Psoas muscle (tissue), 7 donors: ENCODE measurements at regions not wholly inside any gene's neighbourhood (a gene's known extent, or its start where the extent isn't known, plus 50 kb on each side); places are given as distances from the start of the nearest gene placed in this dataset.

Experiments
- ATAC-seq, 4 donors: fragments of 200-7000 bp; cut with Tn5 transposase; one replicate each; pipeline ENCODE4 v1.9.1; 2020; ENCODE audit warnings: moderate library complexity in 3 of 4, mild to moderate bottlenecking in 2 of 4
- DNase-seq, 2 donors: peaks; one replicate each; pipeline ENCODE4 v3.0.0-alpha.2; 2020
- H3K27ac ChIP-seq: fragments of 200-600 bp; one replicate; pipeline ENCODE4 v1.8.0; 2022
- H3K27me3 ChIP-seq, 3 donors: fragments of 200-600 bp in 1 of 3; one replicate each; pipeline versions ENCODE4 v1.6.1 to v1.8.0; 2013 to 2022; ENCODE audit warnings: low read length in 2 of 3, mild to moderate bottlenecking in 2 of 3, moderate library complexity in 1 of 3; ENCODE audit not compliant: insufficient read depth in 3 of 3
- H3K36me3 ChIP-seq, 2 donors: fragments of 200-600 bp in 1 of 2; one replicate each; pipeline versions ENCODE4 v1.6.1 to v1.8.0; 2013 to 2022; ENCODE audit warnings: low read depth in 1 of 2, mild to moderate bottlenecking in 1 of 2, moderate library complexity in 1 of 2; ENCODE audit not compliant: insufficient read depth in 1 of 2
- H3K4me1 ChIP-seq: fragments of 200-600 bp; one replicate; pipeline ENCODE4 v1.8.0; 2022
- H3K4me3 ChIP-seq: fragments of 200-600 bp; one replicate; pipeline ENCODE4 v1.8.0; 2022; ENCODE audit warnings: mild to moderate bottlenecking
- H3K9me3 ChIP-seq: fragments of 200-600 bp; one replicate; pipeline ENCODE4 v1.8.0; 2022
- CTCF ChIP-seq: fragments of 200-600 bp; IDR thresholded peaks from one replicate; pipeline ENCODE4 v1.8.0; 2022; ENCODE audit warnings: antibody characterized with exemption
- WGBS, 3 donors: extraction: QIAGEN DNeasy Blood & Tissue Kit; methylation state at CpG; one replicate each; pipeline versions ENCODE4 v1.1.6 to v1.1.7; 2013; 5-methylcytosine and 5-hydroxymethylcytosine counted together
- intact Hi-C, 2 donors: fragments of 100-400 bp; cut with DNase I; formaldehyde crosslinking; loops; one replicate each; pipeline versions ENCODE4 v1.11.0 to v1.14.2; 2022
- donor health status: healthy with polysubstance abuse.
- donor health status: DM: no; HTN: no; CAD: no; lungs with moderate emphysema.
- donor health status: Bipolar disorder and iron deficiency.
- donor health status: healthy.
- donor health status: DM: yes; HTN: yes; CAD: no.
- donor health status: DM: no; HTN: no; CAD: no.
- donor health status: DM: yes; HTN: yes; CAD: no.

DNA sequence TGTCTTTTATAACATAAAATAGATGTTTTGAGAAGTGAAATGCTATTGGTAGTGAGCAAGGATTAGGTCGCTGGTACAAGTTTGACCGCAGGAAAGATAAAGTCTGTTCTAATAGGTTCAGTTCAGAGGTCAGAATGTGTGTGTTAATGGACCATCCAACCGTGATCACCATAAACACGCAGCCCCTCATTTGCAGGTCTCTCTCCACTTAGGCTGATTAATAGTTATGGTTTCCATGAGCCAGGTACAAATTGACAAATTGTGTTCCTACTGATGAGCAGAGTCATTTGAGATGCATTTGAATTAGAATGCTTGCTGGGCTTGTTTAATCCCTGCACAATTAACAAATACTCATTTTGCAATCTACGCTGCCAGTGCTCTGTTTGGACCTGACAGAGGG lies 318.1 kb upstream of the GOT2 start:
- intact Hi-C loops = no loop called here
- no peaks in the 10 kb centered on the region for H3K36me3 ChIP-seq
- WGBS, 3 donors = 78 to 82% (median 82%) methylated on average over 5 of the region's 5 CpGs
- H3K9me3 ChIP-seq = no peaks in the 10 kb centered on the region
- no peak overlapping the region for H3K4me3 ChIP-seq
- ATAC-seq = no peak
- no peaks in the 10 kb centered on the region for H3K4me1 ChIP-seq
- no peak for TF ChIP-seq CTCF
- H3K27ac ChIP-seq = no peak overlapping the region
- no peaks in the 10 kb centered on the region for H3K27me3 ChIP-seq
- no peak for DNase-seq

DNA sequence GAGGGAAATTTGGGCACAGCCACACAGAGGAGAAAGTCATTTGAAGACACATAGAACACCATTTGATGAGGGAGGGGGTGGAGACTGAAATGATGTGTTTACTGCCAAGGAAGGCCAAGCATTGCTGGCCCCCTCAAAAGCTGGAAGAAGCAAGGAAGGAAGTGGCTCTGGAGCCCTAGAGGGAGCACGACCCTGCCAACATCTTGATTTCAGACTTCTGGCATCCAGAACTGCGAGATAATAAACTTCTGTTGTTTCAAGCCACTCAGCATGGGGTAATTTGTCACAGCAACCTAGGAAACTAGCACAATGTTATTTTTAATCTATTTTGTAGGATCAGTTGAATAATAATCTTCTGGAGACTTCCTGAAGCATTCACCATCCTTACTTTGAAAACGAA lies 314.8 kb upstream of the GOT2 start:
- DNase-seq (no peak), ATAC-seq (no peak)
- Histone ChIP-seq H3K36me3 (no peaks in the 10 kb centered on the region), H3K4me1 (no peaks in the 10 kb centered on the region), H3K9me3 (no peaks in the 10 kb centered on the region), H3K4me3 (no peak overlapping the region), H3K27ac (no peak overlapping the region), H3K27me3 (no peaks in the 10 kb centered on the region)
- TF ChIP-seq CTCF = no peak
- intact Hi-C loops = no loop called here
- WGBS, 3 donors = 13 to 15% (median 13%) methylated on average over 3 of the region's 3 CpGs

- 55 to 58% (median 56%) methylated on average over 4 of the region's 4 CpGs for WGBS, 3 donors
- no peaks in the 10 kb centered on the region for H3K4me1 ChIP-seq
- no peaks in the 10 kb centered on the region for H3K9me3 ChIP-seq
- no peak overlapping the region for H3K4me3 ChIP-seq
- no peak overlapping the region for H3K27ac ChIP-seq
- no peaks in the 10 kb centered on the region for H3K36me3 ChIP-seq
- no peak for TF ChIP-seq CTCF
- intact Hi-C loops = no loop called here
- ATAC-seq = no peak
- no peaks in the 10 kb centered on the region for H3K27me3 ChIP-seq
- DNase-seq = no peak
Observed at GRCh38 chr16:59047114-59047513, 313.0 kb upstream of the GOT2 start.

DNA sequence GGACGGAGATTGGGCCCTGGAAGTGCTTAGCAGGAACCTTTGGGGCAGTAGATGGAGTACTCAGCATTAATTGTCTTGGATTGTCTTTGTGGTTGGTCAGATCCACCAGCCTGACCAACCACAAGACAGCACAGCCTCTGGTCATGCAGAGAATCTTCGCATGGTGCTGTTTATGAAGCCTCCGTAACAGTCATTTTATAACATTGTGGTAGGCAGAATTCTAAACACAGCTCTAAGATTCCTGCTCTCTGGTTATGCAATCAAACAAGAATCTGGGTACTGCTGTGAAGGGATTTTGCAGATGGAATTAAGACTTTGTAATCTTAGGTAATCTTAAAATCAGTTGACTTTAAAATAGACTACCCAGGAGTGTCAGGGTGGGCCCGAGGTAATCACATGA lies 312.2 kb upstream of the GOT2 start:
- no peak for DNase-seq
- intact Hi-C loops = no loop called here
- H3K4me3 ChIP-seq = no peak overlapping the region
- H3K27ac ChIP-seq = no peak overlapping the region
- no peaks in the 10 kb centered on the region for H3K27me3 ChIP-seq
- TF ChIP-seq CTCF = no peak
- no peaks in the 10 kb centered on the region for H3K4me1 ChIP-seq
- H3K36me3 ChIP-seq = no peaks in the 10 kb centered on the region
- no peaks in the 10 kb centered on the region for H3K9me3 ChIP-seq
- ATAC-seq = no peak
- WGBS, 3 donors = 82 to 86% (median 82%) methylated on average over 4 of the region's 4 CpGs

DNA sequence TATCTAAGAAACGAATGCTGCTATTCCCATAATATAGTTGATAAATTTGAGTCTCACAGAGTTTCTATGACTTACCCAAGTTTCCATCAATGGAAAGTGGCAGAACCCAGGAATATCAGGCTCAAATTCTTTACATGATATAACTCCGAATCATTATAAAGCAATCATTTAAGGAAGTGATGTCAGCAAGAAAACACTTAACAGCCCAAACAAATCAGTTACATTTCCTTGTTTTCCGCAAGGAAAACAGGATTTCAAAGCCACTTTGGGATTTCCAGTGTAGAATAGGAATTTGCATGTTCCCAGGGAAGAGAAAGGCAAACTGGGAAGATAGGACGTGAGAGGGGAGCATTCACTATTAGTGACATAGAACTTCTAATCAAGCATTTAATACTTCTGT lies 311.4 kb upstream of the GOT2 start:
- Histone ChIP-seq H3K36me3 (no peaks in the 10 kb centered on the region), H3K4me1 (no peaks in the 10 kb centered on the region), H3K4me3 (no peak overlapping the region), H3K9me3 (no peaks in the 10 kb centered on the region), H3K27ac (no peak overlapping the region), H3K27me3 (no peaks in the 10 kb centered on the region)
- WGBS, 3 donors = 61 to 65% (median 63%) methylated on average over 4 of the region's 4 CpGs
- no peak for TF ChIP-seq CTCF
- ATAC-seq = no peak
- DNase-seq = no peak
- intact Hi-C loops = no loop called here
